Immature natural killer cell (primary cell): ENCODE measurements at regions not wholly inside any gene's neighbourhood (a gene's known extent, or its start where the extent isn't known, plus 50 kb on each side); places are given as distances from the start of the nearest gene placed in this dataset.

ENCODE experiments used
- DNase-seq, 3 donors: peaks; one replicate each; pipeline ENCODE4 v3.0.0; 2022; ENCODE audit warnings: mixed read lengths in 1 of 3
- H3K27ac Mint-ChIP-seq, 6 donors: one replicate each; pipeline ENCODE4 v1.8.0; 2020; ENCODE audit warnings: mixed read lengths in 6 of 6, mild to moderate bottlenecking in 5 of 6, inconsistent platforms in 4 of 6, moderate library complexity in 3 of 6
- H3K27me3 Mint-ChIP-seq, 3 donors: one replicate each; pipeline ENCODE4 v1.8.0; 2020 to 2021; ENCODE audit warnings: low read depth in 3 of 3, mild to moderate bottlenecking in 3 of 3, mixed read lengths in 3 of 3, moderate library complexity in 3 of 3, inconsistent platforms in 1 of 3
- H3K36me3 Mint-ChIP-seq, 3 donors: one replicate each; pipeline ENCODE4 v1.8.0; 2020; ENCODE audit warnings: mixed read lengths in 3 of 3, inconsistent platforms in 2 of 3, mild to moderate bottlenecking in 2 of 3
- H3K4me1 Mint-ChIP-seq, 2 donors: one replicate each; pipeline ENCODE4 v1.8.0; 2020; ENCODE audit warnings: inconsistent platforms in 2 of 2, mild to moderate bottlenecking in 2 of 2, mixed read lengths in 2 of 2, moderate library complexity in 1 of 2
- H3K4me3 Mint-ChIP-seq, 5 donors: one replicate each; pipeline ENCODE4 v1.8.0; 2020; ENCODE audit warnings: mild to moderate bottlenecking in 5 of 5, mixed read lengths in 5 of 5, inconsistent platforms in 3 of 5, moderate library complexity in 3 of 5
- H3K9me3 Mint-ChIP-seq, 6 donors: one replicate each; pipeline ENCODE4 v1.8.0; 2020; ENCODE audit warnings: mild to moderate bottlenecking in 6 of 6, mixed read lengths in 6 of 6, inconsistent platforms in 4 of 6, moderate library complexity in 3 of 6

GRCh38 chr3:86737517-86737916 is 253.4 kb downstream of the VGLL3 start:
- Mint-ChIP-seq H3K4me3 (no peak overlapping the region), H3K27me3 (peaks cover 0 to 2% (median 0%) of the 10 kb centered on the region in 3 donors), H3K27ac (no peak overlapping the region), H3K4me1 (no peaks in the 10 kb centered on the region), H3K9me3 (peaks cover 0 to 35% (median 6%) of the 10 kb centered on the region in 6 donors), H3K36me3 (no peaks in the 10 kb centered on the region)
- no peak for DNase-seq

- no peak for DNase-seq
- Mint-ChIP-seq H3K27ac (no peak overlapping the region), H3K27me3 (peaks cover 0 to 2% (median 0%) of the 10 kb centered on the region in 3 donors), H3K9me3 (peaks cover 7 to 44% (median 16%) of the 10 kb centered on the region in 6 donors), H3K4me1 (no peaks in the 10 kb centered on the region), H3K4me3 (no peak overlapping the region), H3K36me3 (peaks cover 0 to 4% (median 0%) of the 10 kb centered on the region in 3 donors)
Measured at GRCh38 chr3:86733257-86733656, 257.7 kb downstream of the VGLL3 start.

- Mint-ChIP-seq H3K27ac (no peak overlapping the region), H3K4me3 (no peak overlapping the region), H3K9me3 (peaks cover 13 to 49% (median 17%) of the 10 kb centered on the region in 6 donors), H3K36me3 (peaks cover 0 to 4% (median 0%) of the 10 kb centered on the region in 3 donors), H3K4me1 (no peaks in the 10 kb centered on the region), H3K27me3 (peaks cover 0 to 2% (median 0%) of the 10 kb centered on the region in 3 donors)
- no peak for DNase-seq
Measured at GRCh38 chr3:86731501-86731901, 259.4 kb downstream of the VGLL3 start.

GRCh38 chr3:86723433-86723832 is 267.5 kb downstream of the VGLL3 start:
- Mint-ChIP-seq H3K36me3 (no peaks in the 10 kb centered on the region), H3K9me3 (peaks cover 8 to 37% (median 23%) of the 10 kb centered on the region in 6 donors), H3K27ac (no peak overlapping the region), H3K4me1 (no peaks in the 10 kb centered on the region), H3K4me3 (no peak overlapping the region), H3K27me3 (no peaks in the 10 kb centered on the region)
- no peak for DNase-seq

GRCh38 chr3:86711634-86712033 is 279.3 kb downstream of the VGLL3 start:
- no peaks in the 10 kb centered on the region for H3K4me1 Mint-ChIP-seq
- H3K36me3 Mint-ChIP-seq, result no peaks in the 10 kb centered on the region
- H3K27ac Mint-ChIP-seq, result no peak overlapping the region
- no peaks in the 10 kb centered on the region for H3K27me3 Mint-ChIP-seq
- DNase-seq, result no peak
- peaks cover 3 to 26% (median 17%) of the 10 kb centered on the region in 6 donors for H3K9me3 Mint-ChIP-seq
- no peak overlapping the region for H3K4me3 Mint-ChIP-seq

- H3K4me3 Mint-ChIP-seq, result no peak overlapping the region
- H3K27ac Mint-ChIP-seq, result no peak overlapping the region
- H3K36me3 Mint-ChIP-seq, result no peaks in the 10 kb centered on the region
- H3K27me3 Mint-ChIP-seq, result no peaks in the 10 kb centered on the region
- peaks cover under 1 to 46% (median 28%) of the 10 kb centered on the region in 6 donors for H3K9me3 Mint-ChIP-seq
- no peak for DNase-seq
- H3K4me1 Mint-ChIP-seq, result no peaks in the 10 kb centered on the region
Measured at GRCh38 chr3:86708893-86709292, 282.1 kb downstream of the VGLL3 start.

- Mint-ChIP-seq H3K27ac (no peak overlapping the region), H3K4me3 (no peak overlapping the region), H3K36me3 (peaks cover 0 to 4% (median 0%) of the 10 kb centered on the region in 3 donors), H3K27me3 (no peaks in the 10 kb centered on the region), H3K4me1 (no peaks in the 10 kb centered on the region), H3K9me3 (peaks cover 0 to 54% (median 18%) of the 10 kb centered on the region in 6 donors)
- no peak for DNase-seq
Measured at GRCh38 chr3:86702381-86702958, 288.5 kb downstream of the VGLL3 start.

- no peaks in the 10 kb centered on the region for H3K27me3 Mint-ChIP-seq
- no peaks in the 10 kb centered on the region for H3K4me1 Mint-ChIP-seq
- H3K36me3 Mint-ChIP-seq, result peaks cover 0 to 4% (median 0%) of the 10 kb centered on the region in 3 donors
- H3K4me3 Mint-ChIP-seq, result no peak overlapping the region
- H3K27ac Mint-ChIP-seq, result no peak overlapping the region
- peaks cover 2 to 26% (median 13%) of the 10 kb centered on the region in 6 donors for H3K9me3 Mint-ChIP-seq
- DNase-seq, result no peak
Measured at GRCh38 chr3:86695752-86696151, 295.2 kb downstream of the VGLL3 start.

GRCh38 chr3:86673991-86674390 is 317.0 kb downstream of the VGLL3 start:
- H3K27me3 Mint-ChIP-seq, result no peaks in the 10 kb centered on the region
- no peaks in the 10 kb centered on the region for H3K4me1 Mint-ChIP-seq
- no peaks in the 10 kb centered on the region for H3K36me3 Mint-ChIP-seq
- H3K9me3 Mint-ChIP-seq, result peaks cover 9 to 46% (median 26%) of the 10 kb centered on the region in 6 donors
- H3K27ac Mint-ChIP-seq, result no peak overlapping the region
- no peak overlapping the region for H3K4me3 Mint-ChIP-seq
- DNase-seq, result no peak

- Mint-ChIP-seq H3K4me3 (no peak overlapping the region), H3K27me3 (peaks cover 0 to 2% (median 0%) of the 10 kb centered on the region in 3 donors), H3K36me3 (no peaks in the 10 kb centered on the region), H3K9me3 (peaks cover 3 to 25% (median 6%) of the 10 kb centered on the region in 6 donors), H3K4me1 (no peaks in the 10 kb centered on the region), H3K27ac (no peak overlapping the region)
- no peak for DNase-seq
Measured at GRCh38 chr3:86661817-86662216, 329.1 kb downstream of the VGLL3 start.

- H3K27ac Mint-ChIP-seq, result no peak overlapping the region
- DNase-seq, result no peak
- H3K9me3 Mint-ChIP-seq, result peaks cover 4 to 27% (median 6%) of the 10 kb centered on the region in 6 donors
- H3K4me1 Mint-ChIP-seq, result no peaks in the 10 kb centered on the region
- no peak overlapping the region for H3K4me3 Mint-ChIP-seq
- peaks cover 0 to 4% (median 2%) of the 10 kb centered on the region in 3 donors for H3K27me3 Mint-ChIP-seq
- H3K36me3 Mint-ChIP-seq, result no peaks in the 10 kb centered on the region
Measured at GRCh38 chr3:86658876-86659275, 332.1 kb downstream of the VGLL3 start.

- H3K27ac Mint-ChIP-seq, result no peak overlapping the region
- peaks cover 0 to 33% (median 5%) of the 10 kb centered on the region in 6 donors for H3K9me3 Mint-ChIP-seq
- H3K4me1 Mint-ChIP-seq, result no peaks in the 10 kb centered on the region
- H3K27me3 Mint-ChIP-seq, result peaks cover 0 to 2% (median 2%) of the 10 kb centered on the region in 3 donors
- no peak overlapping the region for H3K4me3 Mint-ChIP-seq
- DNase-seq, result no peak
- no peaks in the 10 kb centered on the region for H3K36me3 Mint-ChIP-seq
Measured at GRCh38 chr3:86654806-86655460, 336.0 kb downstream of the VGLL3 start.

- Mint-ChIP-seq H3K4me1 (no peaks in the 10 kb centered on the region), H3K27me3 (peaks cover 0 to 2% (median 2%) of the 10 kb centered on the region in 3 donors)
Measured at GRCh38 chr3:86653661-86654205, 337.2 kb downstream of the VGLL3 start.

GRCh38 chr3:86648087-86648486 is 342.9 kb downstream of the VGLL3 start:
- H3K9me3 Mint-ChIP-seq, result peaks cover 0 to 27% (median 10%) of the 10 kb centered on the region in 6 donors
- no peaks in the 10 kb centered on the region for H3K4me1 Mint-ChIP-seq
- H3K4me3 Mint-ChIP-seq, result no peak overlapping the region
- H3K27ac Mint-ChIP-seq, result no peak overlapping the region
- no peak for DNase-seq
- no peaks in the 10 kb centered on the region for H3K27me3 Mint-ChIP-seq
- H3K36me3 Mint-ChIP-seq, result no peaks in the 10 kb centered on the region

More at GRCh38 chr3:86653661-86654205, 337.2 kb downstream of the VGLL3 start:
- H3K36me3 Mint-ChIP-seq, result no peaks in the 10 kb centered on the region
- H3K27ac Mint-ChIP-seq, result no peak overlapping the region
- H3K4me3 Mint-ChIP-seq, result no peak overlapping the region
- H3K9me3 Mint-ChIP-seq, result peaks cover 0 to 29% (median 5%) of the 10 kb centered on the region in 6 donors
- no peak for DNase-seq
